ENCODE measurements at regions not wholly inside any gene's neighbourhood (a gene's known extent, or its start where the extent isn't known, plus 50 kb on each side); places are given as distances from the start of the nearest gene placed in this dataset.
"Not testable (repeated sequence)": the region's sequence is repeated elsewhere in the genome, so short reads cannot be mapped to it uniquely, and the experiment has no call there.

GRCh38 chr4:175033162-175033561 lies 115.0 kb downstream of the ADAM29 start:
- DNase-seq (ENCODE audit: low read depth): no peak

- DNase-seq (ENCODE audit: low read depth): no peak
Measured at GRCh38 chr4:175034007-175034406, 115.8 kb downstream of the ADAM29 start.

- DNase-seq (ENCODE audit: low read depth): peak; percentile 57
Measured at GRCh38 chr4:175034986-175035705, 117.0 kb downstream of the ADAM29 start.

- peak; percentile 91 for DNase-seq (ENCODE audit: low read depth)
Measured at GRCh38 chr4:175035905-175036304, 117.7 kb downstream of the ADAM29 start.

GRCh38 chr4:175048111-175048784 lies 130.1 kb downstream of the ADAM29 start:
- no peak for DNase-seq (ENCODE audit: low read depth)

- no peak for DNase-seq (ENCODE audit: low read depth)
Measured at GRCh38 chr4:175048906-175049305, 130.7 kb downstream of the ADAM29 start.

GRCh38 chr4:175051974-175052373 lies 133.8 kb downstream of the ADAM29 start:
- no peak for DNase-seq (ENCODE audit: low read depth)

GRCh38 chr4:175054980-175055379 lies 136.8 kb downstream of the ADAM29 start:
- DNase-seq (ENCODE audit: low read depth): no peak

- peak; percentile 59 for DNase-seq (ENCODE audit: low read depth)
Measured at GRCh38 chr4:175062183-175062592, 144.0 kb downstream of the ADAM29 start.

GRCh38 chr4:175065228-175065627 lies 147.1 kb downstream of the ADAM29 start:
- DNase-seq (ENCODE audit: low read depth): no peak

GRCh38 chr4:175066923-175067627 lies 148.9 kb downstream of the ADAM29 start:
- DNase-seq (ENCODE audit: low read depth): peak; percentile 45

GRCh38 chr4:175068266-175068665 lies 150.1 kb downstream of the ADAM29 start:
- DNase-seq (ENCODE audit: low read depth): no peak

GRCh38 chr4:175070444-175070843 lies 152.3 kb downstream of the ADAM29 start:
- DNase-seq (ENCODE audit: low read depth): peak; percentile 5

- peak; percentile 14 for DNase-seq (ENCODE audit: low read depth)
Measured at GRCh38 chr4:175071123-175071522, 153.0 kb downstream of the ADAM29 start.

- DNase-seq (ENCODE audit: low read depth): no peak
Measured at GRCh38 chr4:175087145-175087544, 169.0 kb downstream of the ADAM29 start.

- DNase-seq (ENCODE audit: low read depth): no peak
Measured at GRCh38 chr4:175090116-175090515, 172.0 kb downstream of the ADAM29 start.

- DNase-seq (ENCODE audit: low read depth): no peak
Measured at GRCh38 chr4:175091649-175092048, 173.5 kb downstream of the ADAM29 start.

GRCh38 chr4:175092114-175092513 lies 174.0 kb downstream of the ADAM29 start:
- DNase-seq (ENCODE audit: low read depth): no peak

GRCh38 chr4:175093055-175093454 lies 174.9 kb downstream of the ADAM29 start:
- DNase-seq (ENCODE audit: low read depth): not testable (repeated sequence)

GRCh38 chr4:175103403-175103802 lies 185.2 kb downstream of the ADAM29 start:
- no peak for DNase-seq (ENCODE audit: low read depth)

GRCh38 chr4:175106301-175106700 lies 188.1 kb downstream of the ADAM29 start:
- DNase-seq (ENCODE audit: low read depth): peak; percentile 15

- no peak for DNase-seq (ENCODE audit: low read depth)
Measured at GRCh38 chr4:175109933-175110332, 191.8 kb downstream of the ADAM29 start.
